Hippocampal formation (tissue), 2 donors: ENCODE measurements at regions not wholly inside any gene's neighbourhood (a gene's known extent, or its start where the extent isn't known, plus 50 kb on each side); places are given as distances from the start of the nearest gene placed in this dataset.
"Not testable (repeated sequence)": the region's sequence is repeated elsewhere in the genome, so short reads cannot be mapped to it uniquely, and the experiment has no call there.

Experiments used
- DNase-seq, 2 donors: peaks; one replicate each; lab custom pipeline; 2025; lab: John Stamatoyannopoulos, UW

- DNase-seq: not testable (repeated sequence)
These were observed 84.3 kb downstream of the IRS2 start for GRCh38 chr13:109702030-109702597.

DNA sequence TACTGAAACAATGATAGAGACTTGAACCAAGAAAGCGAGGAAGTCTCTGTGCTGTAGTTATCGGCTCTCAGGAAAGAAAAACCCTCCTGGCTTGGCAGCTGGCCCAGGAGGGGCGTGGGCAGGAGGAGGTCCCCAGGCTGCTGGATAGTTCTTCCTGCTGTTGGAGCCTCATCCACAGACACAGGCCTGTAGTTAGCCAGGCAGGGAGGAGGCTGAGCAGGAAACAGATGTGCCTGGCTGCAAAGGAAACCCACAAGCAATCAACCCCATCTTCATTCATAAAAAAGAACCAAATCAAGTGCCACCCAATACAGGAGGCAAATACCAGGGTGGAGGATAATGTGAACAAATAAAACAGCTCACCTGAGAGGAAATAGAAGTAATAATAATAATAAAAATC lies 86.2 kb downstream of the IRS2 start:
- peak; percentile 40 to 43 for DNase-seq

DNA sequence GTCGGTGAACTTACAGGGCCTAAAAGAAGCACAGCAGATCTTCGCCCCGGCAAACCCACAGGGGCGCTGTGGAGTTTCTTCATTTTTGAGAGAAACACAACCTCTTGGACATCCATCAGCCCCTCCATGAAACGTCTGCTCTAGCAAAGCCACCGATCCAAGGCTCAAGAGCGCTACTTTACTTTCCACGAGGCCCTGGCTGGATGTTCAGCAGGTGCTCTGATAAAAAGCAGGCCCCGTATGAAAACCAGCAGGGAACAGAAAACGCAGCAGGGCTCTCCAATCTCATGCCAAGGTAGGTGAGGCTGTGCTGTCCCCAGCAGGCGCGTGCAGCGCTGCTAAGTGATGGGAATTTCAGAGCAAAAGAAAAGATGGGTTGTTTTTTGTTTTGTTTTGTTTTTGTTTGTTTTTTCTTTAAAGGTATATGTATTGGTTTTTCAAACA lies 86.7 kb downstream of the IRS2 start:
- DNase-seq: no peak

- no peak for DNase-seq
These were observed 87.6 kb downstream of the IRS2 start for GRCh38 chr13:109698779-109699178.

GRCh38 chr13:109697936-109698335 lies 88.4 kb downstream of the IRS2 start:
- DNase-seq: no peak

- no peak for DNase-seq
These were observed 90.8 kb downstream of the IRS2 start for GRCh38 chr13:109695402-109696190.

DNA sequence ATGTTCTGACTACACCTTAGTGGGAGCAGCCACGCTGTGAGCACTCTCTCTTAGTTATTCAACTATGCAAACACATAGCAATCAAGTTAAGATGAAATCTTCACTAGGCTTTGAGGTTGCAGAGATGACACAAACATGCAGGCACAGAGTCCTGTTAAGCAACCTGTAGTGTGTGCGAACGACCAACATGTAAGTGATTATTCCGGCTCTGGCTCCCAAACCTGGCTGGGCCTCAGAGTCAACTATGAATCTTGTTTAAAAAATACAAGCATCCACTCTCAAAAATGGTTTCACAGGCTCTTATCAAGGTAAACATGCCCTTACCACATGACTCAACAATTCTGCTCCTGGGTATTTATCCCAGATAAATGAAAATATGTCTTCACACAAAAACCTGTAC lies 91.4 kb downstream of the IRS2 start:
- DNase-seq: no peak

DNA sequence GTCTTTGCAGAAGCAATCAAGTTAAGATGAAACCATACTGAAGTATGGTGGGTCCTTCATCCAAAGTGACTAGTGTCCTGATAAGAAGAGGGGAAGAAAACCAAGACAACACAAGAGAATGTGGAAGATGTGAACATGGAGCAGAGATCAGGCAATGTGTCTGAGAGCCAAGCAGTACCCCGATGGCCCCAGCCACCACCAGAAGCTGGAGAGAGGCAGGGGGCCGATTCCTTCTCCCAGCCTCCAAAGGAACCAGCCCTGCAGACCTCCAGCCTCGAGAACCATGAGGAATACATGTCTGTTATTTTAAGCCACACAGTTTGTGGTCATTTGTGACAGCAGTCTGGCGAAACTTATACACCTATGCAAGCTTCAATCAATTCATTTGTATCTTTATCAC lies 93.2 kb downstream of the IRS2 start:
- no peak for DNase-seq

DNA sequence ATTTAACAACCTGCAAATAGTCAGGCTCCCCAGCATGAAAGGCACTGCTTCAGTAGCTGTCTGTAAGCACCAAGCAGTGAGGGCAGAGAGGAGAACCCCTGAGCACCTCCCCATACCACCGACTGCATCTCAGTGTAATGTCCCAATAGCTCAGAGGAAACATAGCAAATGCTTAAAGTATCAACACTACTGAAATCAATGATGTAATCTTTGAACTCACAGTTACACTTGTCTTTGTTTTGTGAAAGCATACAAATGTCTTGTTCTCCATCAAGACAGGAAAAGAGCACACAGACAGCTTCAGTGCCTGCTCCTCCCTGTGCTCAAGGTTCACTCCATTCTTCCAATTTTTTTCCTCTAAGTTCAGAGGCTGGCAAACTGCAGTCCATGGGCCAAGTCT lies 94.7 kb downstream of the IRS2 start:
- no peak for DNase-seq

DNA sequence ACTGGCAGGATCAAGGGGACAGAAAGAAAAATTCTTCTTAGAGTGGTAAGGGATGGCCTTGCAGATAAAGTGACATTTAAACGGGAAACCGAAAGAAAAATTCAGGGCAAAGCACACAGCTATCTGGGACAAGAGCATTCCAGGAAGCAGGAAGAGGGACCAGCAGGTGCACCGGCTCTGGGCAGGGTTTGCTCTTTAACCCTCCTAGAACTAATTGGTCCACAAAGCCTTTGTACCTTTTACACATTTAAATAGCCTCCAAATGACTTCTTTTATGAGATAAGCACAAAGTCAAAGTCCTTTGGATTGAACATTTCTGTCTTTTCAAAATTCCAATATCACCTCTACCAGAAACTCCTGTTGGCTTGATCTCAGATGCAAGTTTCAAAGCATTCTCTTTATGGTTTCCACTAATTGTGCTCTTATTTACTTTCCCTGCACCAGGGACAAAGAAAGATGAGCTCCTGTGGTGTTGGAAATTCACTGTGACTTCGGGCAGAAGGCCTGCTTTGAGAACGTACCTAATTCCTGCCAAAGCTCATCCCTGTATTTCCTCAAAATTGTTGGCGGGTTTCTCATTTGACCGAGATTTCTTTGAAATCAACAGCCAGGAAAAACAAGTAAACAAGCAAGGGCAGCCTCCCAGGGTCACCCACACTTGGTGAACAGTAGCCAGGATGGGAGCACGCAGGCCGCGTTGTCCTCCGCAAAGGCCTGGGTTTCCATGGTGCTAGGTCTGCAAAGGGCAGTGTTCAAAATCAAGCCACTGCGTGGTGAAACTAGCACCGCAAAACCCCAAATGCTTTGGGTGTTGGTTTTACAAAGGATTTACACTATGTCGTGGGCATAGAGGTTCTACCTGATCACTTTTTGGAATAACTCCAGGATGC lies 98.6 kb downstream of the IRS2 start:
- DNase-seq: no peak

DNA sequence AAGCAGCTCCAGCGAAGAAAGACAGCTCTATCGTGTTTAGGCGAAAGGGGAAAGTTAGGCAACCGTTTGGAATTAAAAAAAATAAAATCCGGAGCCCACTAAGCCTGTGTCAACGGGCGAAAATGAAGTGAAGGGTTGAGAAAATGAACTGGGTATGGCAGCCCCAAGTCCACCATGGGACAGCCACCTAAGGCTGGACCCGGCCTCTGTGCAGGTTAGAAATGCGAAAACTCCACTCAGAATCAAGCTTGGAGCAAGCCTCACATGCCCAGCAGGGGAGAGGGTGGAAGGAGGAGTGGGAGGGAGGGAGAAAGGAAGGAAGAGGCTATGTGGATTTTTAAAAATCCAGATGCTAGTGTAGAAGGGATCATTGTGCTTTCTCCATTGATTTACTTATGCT lies 101.2 kb downstream of the IRS2 start:
- no peak for DNase-seq

DNA sequence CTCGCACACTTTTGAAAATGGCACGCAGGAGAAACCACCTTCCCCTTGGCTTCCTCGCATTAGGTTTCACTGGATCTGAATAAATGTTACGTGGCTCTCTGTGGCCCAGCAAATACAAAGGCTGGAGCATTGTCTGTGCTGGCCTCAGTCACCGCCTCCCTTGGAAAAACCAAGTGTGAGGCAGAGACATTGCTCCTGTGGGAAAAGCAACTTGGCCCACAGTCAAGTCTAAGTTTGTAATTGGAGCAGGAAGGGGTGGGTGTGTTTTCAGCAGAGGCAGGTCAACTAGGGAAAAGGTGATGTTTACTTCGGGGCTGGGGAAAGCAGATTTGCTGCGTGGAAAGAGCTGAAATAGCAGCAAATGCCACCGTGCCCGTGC lies 101.6 kb downstream of the IRS2 start:
- DNase-seq: no peak

GRCh38 chr13:109684084-109684823 lies 102.1 kb downstream of the IRS2 start:
- DNase-seq: no peak

DNA sequence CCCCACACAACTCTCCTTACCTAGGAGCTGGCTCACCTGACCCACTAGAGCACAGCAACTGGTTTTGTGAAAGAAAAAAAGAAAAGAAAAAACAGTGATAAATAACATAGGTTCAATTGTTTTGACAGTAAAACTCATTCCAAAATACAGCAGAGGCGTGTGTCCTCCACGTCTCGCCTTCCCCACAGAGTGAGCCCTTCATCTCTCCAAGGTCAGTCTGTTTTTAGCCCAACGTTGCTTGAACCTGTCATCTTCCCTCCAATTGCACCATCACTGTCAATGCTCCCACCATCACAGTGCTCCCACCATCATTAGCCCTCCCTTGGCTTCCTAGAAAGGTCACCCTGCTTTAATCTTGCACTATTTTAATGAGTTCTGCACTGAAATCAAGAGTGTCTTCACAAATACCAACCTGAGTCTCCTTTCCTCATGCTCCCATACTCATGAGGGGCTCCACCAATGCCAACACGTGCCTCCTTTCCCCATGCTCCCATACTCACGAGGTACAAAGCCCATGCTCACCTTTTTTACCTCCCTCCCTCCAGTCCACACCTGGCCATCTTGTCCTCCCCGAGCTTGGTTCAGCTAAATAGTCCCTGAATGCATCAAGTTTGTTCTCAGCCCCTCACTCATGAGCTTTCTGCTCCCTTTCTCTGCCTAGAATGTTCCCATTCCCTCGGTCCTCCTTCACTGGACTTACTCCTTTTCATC lies 103.7 kb downstream of the IRS2 start:
- DNase-seq: no peak

DNA sequence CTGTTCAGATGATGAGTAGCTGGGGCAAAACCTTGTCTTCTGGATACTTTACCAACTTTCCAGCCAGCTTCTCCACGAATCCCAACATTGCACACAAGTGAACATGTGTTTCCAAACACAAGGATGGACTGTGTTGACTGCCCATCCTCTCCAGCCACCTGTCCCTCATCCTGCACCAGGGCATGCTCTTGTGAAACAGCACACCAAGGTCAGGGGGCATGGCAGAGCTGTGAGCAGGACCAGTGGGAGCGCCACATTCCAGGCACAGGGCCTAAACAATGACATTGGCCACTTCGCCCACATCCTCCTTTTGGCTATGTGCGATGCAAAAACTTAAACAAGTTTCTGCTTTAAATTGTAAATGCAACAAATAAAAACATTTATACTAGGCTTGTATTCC lies 105.5 kb downstream of the IRS2 start:
- DNase-seq: no peak

GRCh38 chr13:109680288-109680687 lies 106.1 kb downstream of the IRS2 start:
- no peak for DNase-seq

DNA sequence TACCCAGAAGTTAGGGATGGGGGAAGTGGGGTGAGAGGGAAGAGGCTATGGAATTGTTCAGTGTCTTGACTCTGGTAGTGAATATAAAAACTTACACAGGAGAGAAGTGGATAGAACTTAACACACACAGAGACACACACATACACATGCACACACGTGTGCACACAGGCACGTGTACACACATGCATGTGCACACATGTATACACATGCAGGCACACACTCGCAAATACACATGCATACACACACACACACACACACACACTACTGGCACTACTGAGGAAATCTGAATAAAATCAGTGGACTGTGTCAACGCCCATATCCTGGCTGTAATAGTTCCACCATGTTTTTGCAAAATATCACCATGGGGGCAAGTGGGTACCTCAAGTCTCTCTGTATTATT lies 107.9 kb downstream of the IRS2 start:
- DNase-seq: no peak

GRCh38 chr13:109677206-109677605 lies 109.2 kb downstream of the IRS2 start:
- no peak for DNase-seq

DNA sequence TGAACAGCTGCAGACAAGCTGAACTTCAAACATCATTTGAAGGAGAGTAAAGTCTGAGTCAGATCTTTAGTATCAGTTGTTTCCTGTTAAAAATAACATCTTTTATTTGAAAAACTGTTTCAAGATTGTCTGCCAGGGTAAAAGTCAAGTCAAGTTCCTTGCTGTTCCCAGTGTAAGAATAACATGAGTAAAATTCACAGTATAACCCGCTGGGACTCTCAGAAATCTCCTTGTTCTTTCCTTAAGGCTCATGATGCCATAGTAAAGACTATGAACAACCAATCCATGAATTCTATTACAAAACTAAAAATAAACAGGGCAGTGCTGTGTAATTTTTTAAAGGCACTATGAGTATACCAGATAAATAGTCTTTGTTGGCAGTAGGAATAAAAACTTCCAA lies 112.9 kb downstream of the IRS2 start:
- no peak for DNase-seq

GRCh38 chr13:109672545-109672944 lies 113.8 kb downstream of the IRS2 start:
- DNase-seq: no peak

GRCh38 chr13:109671919-109672318 lies 114.5 kb downstream of the IRS2 start:
- no peak for DNase-seq
